ENCODE measurements at regions not wholly inside any gene's neighbourhood (a gene's known extent, or its start where the extent isn't known, plus 50 kb on each side); places are given as distances from the start of the nearest gene placed in this dataset.
"Not testable (repeated sequence)": the region's sequence is repeated elsewhere in the genome, so short reads cannot be mapped to it uniquely, and the experiment has no call there.

- no peak for DNase-seq
Observed at GRCh38 chr11:112519751-112520150, 259.1 kb upstream of the PLET1 start.

- no peak for DNase-seq
Observed at GRCh38 chr11:112520354-112520753, 259.7 kb upstream of the PLET1 start.

- no peak for DNase-seq
Observed at GRCh38 chr11:112522536-112522935, 261.9 kb upstream of the PLET1 start.

DNA sequence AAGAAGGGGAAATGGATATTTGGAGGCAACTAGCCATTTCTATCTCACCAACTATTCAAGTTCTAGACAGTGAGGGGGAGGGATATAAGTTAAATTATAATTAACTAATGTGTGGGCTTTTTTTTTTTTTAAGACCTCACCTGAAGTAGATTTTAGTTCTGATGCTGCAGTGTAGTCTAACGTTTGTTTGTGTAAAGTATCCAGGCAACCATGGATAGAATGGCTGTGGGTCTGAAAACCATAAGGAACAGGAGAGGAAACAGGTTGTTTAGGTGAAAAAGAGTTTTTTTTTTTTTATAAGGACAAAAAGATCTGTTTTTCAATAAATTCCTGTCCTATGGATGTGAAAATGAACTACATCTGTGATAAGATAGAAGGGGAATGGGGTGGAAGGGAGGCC lies 262.4 kb upstream of the PLET1 start:
- no peak for DNase-seq

GRCh38 chr11:112523477-112523876 lies 262.8 kb upstream of the PLET1 start:
- DNase-seq: no peak

DNA sequence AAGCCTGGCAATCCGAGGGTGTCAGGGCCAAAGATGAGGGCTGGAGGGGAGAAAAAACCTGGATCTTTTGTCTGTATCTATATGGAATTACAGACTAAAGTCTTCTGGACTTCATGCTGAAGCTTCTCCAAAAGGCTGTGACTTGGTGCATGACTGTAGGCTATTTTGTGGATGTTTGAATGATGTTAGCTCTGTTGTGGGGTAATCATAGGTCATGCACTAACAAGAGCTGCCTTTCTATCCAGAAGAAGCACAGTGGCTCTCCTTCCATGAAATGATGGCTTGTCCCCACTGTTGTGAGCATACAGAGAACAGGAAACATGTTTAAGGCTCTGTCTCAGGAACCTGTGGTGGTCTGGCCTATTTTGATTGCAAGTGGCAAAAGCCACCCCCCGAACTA lies 263.3 kb upstream of the PLET1 start:
- no peak for DNase-seq

GRCh38 chr11:112524798-112525197 lies 264.1 kb upstream of the PLET1 start:
- DNase-seq: no peak

GRCh38 chr11:112525270-112525669 lies 264.6 kb upstream of the PLET1 start:
- DNase-seq: peak; percentile 8

DNA sequence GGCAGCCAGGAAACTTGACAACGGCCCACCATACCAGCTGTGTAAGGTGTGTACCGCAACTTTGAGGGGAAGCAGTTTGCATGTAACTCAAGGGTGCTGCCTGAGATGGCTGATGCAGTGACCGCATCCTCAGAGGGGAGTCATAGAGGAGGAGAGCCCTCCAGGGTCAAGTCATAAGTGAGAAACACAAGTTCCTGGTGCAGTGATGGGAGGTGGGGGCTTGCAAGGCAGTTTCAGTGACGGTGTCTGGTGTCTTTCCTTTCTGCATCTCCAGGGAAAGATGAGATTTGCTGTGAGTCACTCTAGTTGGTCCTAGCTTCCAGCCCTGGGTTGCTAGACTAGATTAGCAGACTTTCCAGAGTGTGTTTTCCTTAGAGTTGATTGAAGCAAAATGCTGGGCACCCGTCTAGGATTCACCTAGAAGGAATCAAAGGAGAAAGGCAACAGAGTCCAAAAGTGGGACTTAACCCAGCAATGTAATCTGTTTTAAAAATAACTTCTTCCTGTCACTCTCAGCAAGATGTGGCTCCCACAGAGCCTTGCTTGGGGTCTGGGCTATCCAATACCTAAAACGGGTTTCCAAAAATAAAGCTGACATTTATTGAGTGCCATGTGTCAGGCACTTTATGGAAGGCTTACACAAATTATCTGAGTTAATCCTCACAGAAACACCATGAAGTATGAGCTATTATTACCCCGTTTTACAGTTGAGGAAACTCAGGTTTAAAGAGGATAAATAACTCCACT lies 265.4 kb upstream of the PLET1 start:
- DNase-seq: no peak

DNA sequence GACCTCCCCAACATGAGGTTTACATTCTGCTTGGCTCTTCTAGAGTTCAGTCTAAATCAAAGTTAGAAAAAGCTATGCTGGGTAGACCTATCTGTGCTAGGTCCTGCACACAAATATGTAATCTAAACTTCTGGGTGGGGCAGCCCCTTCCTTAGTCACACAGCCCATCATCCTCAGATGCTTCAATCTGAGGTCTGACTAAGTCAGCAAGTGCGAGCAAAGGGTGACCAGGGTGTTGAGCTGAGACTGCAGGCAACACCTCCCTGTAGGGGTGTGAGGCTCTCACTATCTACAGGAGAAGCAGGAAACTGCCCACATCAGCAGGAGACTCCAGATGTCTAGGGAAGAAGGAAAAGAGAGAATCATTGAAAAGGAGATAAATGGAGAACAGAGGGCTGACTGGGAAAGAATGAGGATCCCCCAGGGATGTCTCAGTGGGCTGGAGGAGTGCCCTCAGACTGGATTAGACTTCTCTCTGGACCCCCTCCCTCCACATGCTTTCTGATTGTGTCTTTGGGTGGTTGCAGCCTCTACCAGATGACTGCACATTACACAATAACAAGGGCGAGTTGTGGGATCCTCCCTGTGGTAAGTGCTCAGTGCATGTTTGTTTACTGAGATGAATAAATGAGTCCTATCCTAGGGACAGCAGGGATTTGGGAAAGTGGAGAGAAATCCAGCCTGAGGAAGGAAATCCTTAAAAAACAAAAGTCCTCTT lies 266.2 kb upstream of the PLET1 start:
- DNase-seq: peak; percentile 15

- DNase-seq: no peak
Observed at GRCh38 chr11:112529071-112529470, 268.4 kb upstream of the PLET1 start.

GRCh38 chr11:112532506-112532905 lies 271.8 kb upstream of the PLET1 start:
- no peak for DNase-seq

- no peak for DNase-seq
Observed at GRCh38 chr11:112533682-112534081, 273.0 kb upstream of the PLET1 start.

- no peak for DNase-seq
Observed at GRCh38 chr11:112534208-112534607, 273.5 kb upstream of the PLET1 start.

DNA sequence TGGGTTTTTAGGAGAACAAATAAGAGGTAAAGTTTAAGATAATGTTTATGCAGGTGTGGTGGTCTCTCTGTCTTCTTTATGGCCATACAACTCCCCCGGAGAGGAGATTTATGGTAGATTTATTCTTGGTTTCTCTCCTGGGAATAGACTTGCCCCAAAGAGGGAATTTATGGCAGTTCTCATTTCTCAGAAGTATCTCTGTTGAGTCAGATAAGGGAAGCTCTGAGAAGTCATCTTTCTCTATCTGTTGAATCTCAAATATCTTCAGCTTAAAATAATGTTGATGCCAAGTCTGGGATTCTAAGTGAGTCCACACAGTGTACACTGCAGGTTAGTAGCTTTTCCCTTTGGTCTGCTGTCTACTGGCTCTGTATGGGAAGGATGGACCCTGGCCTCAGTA lies 276.4 kb upstream of the PLET1 start:
- DNase-seq: no peak

DNA sequence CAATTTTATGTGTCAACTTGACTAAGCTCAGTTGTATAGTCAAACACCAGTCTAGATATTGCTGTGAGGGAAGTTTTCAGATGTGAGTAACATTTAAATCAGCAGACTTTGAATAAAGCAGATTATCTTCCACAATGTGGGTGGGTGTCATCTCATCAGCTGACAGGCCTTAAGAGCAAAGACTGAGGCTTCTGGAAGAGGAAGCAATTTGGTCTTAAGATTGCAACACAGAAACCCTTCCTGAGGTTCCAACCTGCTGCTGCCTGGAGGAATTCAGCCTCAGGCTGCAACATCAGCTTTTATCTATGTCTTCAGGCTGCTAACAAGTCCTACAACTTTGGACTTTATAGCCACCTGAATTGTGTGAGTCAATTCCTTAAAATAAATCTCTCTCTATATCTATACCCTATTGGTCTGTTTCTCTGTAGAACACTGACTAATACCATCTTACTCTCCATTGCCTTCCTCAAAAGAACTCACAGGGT lies 277.2 kb upstream of the PLET1 start:
- DNase-seq: peak; percentile 4

DNA sequence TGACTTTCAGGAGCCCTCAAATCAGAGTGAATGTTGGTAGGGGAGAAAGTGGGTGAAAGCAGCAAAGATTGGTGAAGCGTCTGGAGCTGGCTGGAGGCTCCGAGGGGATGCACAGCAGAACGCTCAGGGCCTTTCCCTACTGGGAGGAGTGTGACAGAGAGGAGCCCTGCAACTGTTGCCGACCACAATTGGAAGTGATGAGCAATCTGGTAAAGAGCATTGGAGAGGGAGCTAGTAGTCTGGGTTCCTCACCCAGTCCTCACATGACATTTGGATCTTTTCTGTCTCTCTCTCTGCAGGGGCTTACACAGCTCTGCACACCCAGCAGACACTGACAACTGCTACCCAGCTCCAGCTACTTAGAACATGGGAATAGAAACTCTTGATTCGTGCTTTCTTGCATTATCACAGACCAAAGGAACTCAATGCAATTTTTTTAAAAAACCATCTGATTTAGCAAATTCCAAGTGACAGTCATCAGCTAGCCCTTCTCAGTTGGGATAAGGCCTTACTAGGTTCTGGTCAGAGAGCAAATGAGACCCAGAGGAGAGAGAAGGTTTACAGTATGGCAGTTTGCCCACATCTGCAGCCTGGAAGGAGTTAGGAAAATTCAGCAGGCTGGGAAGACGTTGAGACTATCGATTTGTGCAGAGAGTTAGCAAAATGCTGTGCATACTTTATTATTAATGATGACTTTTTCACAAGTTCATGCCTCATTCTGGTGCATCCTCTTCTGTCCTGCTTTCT lies 278.0 kb upstream of the PLET1 start:
- no peak for DNase-seq

DNA sequence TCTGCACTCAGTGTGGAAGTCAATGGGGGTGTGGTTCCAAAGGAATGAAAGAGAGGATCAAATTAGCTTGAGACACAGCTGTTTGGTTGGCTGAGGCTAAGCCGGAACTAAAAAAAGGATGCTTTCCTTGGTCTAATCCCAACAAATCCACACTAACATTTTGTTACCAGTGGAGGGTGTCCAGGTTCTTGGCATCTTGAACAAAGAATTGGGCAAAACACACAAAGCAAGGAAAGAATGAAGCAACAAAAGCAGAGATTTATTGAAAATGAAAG lies 278.6 kb upstream of the PLET1 start:
- DNase-seq: not testable (repeated sequence)

- peak; percentile 5 for DNase-seq
Observed at GRCh38 chr11:112539741-112540140, 279.1 kb upstream of the PLET1 start.

DNA sequence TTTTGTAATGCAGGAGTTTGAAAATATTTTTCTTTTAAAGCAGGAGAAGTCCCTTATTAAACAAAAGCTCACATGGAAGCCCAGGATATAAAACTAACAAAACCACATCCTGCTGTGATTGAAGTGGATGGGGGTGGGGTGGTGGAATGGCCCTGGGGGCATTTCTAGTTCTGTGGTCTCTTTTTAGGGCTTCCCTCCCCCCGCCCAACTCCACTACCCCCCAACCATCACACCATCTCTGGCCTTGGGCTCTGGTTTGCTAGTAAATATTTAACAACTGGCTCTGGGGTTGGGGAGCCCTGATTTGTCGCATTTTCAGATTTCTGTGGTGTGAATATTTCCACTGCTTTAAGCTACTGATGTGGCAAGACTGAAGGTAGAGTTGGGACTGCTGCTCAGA lies 279.6 kb upstream of the PLET1 start:
- no peak for DNase-seq

DNA sequence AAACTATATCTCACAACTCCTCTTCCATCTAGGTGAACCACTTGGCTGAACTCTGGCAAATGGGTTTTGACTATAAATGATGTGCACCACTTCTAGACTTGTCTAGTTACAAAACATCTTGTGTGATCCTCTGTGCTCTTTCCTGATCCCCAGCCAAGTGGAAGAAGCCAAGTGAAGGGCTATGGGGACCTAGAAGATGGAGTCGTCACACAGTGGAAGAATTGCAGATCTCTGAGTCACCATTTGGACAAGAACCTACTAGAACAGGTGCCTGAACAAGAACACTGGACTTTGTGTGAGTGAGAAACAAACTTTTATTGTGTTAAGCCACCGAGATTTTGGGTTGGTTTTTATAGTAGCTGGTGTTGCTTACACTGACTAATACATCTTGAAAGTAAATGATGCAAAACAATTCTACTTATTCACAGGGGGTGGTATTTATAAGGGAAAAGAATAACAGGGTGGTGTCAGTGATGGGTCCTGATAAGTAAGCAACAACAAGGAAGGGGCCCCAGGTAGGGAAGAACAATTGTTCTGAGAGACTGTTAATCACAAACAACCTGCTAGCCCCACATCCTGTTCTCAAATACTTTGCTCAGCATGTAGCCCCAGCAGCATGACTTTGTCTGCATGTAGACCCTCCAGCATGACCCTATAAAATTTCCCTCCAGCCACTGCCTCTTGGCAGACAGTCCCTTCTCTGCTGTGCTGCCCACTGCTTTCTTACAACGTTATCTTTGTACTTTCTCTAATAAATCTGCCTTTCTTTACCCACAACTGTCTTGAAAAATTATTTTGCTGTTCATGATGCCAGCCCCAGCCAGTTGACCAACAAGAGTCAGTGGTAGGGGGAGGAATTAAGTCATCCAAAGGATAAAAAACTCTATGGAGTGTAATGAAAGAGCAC lies 280.7 kb upstream of the PLET1 start:
- DNase-seq: no peak

DNA sequence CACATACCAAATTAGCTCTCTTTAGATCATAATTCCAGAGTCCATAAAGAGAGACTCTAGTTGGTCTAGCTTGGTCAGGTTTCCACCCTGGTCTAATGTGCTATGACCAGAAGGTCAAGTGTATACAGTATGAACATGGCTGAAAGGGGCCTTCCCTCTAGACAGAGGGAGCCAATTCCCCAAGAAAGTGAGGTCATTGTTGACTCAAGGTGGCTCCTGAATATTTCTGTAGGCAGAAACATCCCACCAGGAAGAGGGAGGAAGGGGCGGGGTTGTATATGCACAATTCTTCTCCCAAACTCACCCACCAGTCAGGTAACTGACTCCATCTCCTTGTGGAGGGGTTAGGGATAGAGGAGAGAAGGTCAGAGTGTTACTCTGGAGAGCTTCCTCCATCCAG lies 281.8 kb upstream of the PLET1 start:
- no peak for DNase-seq

- no peak for DNase-seq
Observed at GRCh38 chr11:112543390-112543789, 282.7 kb upstream of the PLET1 start.
